ENCODE measurements at regions not wholly inside any gene's neighbourhood (a gene's known extent, or its start where the extent isn't known, plus 50 kb on each side); places are given as distances from the start of the nearest gene placed in this dataset.

- no peaks in the 10 kb centered on the region for H3K9me3 ChIP-seq (ENCODE audit: insufficient read depth in 2 of 2, low read depth in 1 of 2, low read length in 1 of 2)
- 89% methylated on average over 16 of the region's 16 CpGs; no CpG with 5 or more reads in 1 of the 2 experiments for WGBS, 2 experiments (ENCODE audit: extremely low coverage in 1 of 2, insufficient coverage in 1 of 2, insufficient read length in 1 of 2, insufficient replicate concordance in 2 of 2, low coverage in 1 of 2, low lambda C conversion rate in 2 of 2, missing lambda C conversion rate in 1 of 2)
- H4K5ac ChIP-seq (ENCODE audit: insufficient read length, low read depth, low read length) = no peak overlapping the region
- H2BK20ac ChIP-seq (ENCODE audit: low read length) = no peak overlapping the region
- FAIRE-seq = no peak
- no peak overlapping the region for H3K4me3 ChIP-seq (ENCODE audit: extremely low read depth in 1 of 4, insufficient read depth in 2 of 4, low read depth in 3 of 4, low read length in 4 of 4)
- no peak overlapping the region for H3K14ac ChIP-seq (ENCODE audit: insufficient read length)
- H3K4me1 ChIP-seq (replicated peaks in 1 of 4; ENCODE audit: control insufficient read depth in 3 of 4, insufficient read depth in 4 of 4, low read length in 3 of 4) = peaks cover 2 to 3% (median 3%) of the 10 kb centered on the region in 4 experiments; a peak in 6 of 7 replicates
- no peaks in the 10 kb centered on the region for H3K23me2 ChIP-seq (ENCODE audit: low read depth, low read length)
- ChIA-PET CTCF (ENCODE audit: partially characterized antibody) (interaction anchor here (2.8 kb wide), 1 partner anchor 282 kb away, joined by 14 read pairs; no protein-coding TSS in a partner anchor), POLR2A (ENCODE audit: partially characterized antibody) (no interaction called here)
- no peak overlapping the region for H3K4ac ChIP-seq (replicated peaks; ENCODE audit: insufficient read length, low read depth, low read length)
- H3K18ac ChIP-seq (ENCODE audit: extremely low read depth, low read length) = no peak overlapping the region
- H2BK12ac ChIP-seq (ENCODE audit: low read depth, low read length) = no peak overlapping the region
- H2BK5ac ChIP-seq (ENCODE audit: low read depth, low read length) = no peak overlapping the region
- no peak overlapping the region; the same call in 1 of the 2 replicates for H4K8ac ChIP-seq (ENCODE audit: extremely low read depth, insufficient read depth, low read length)
- H2BK15ac ChIP-seq (ENCODE audit: low read length) = no peak overlapping the region
- no peak overlapping the region for H3K4me2 ChIP-seq (ENCODE audit: insufficient read depth in 1 of 2, low read depth in 2 of 2, low read length in 2 of 2)
- H2BK120ac ChIP-seq (replicated peaks; ENCODE audit: low read depth, low read length) = no peak overlapping the region
- no peak overlapping the region for H2AFZ ChIP-seq (ENCODE audit: low read length)
- H3K79me2 ChIP-seq (ENCODE audit: control insufficient read depth in 1 of 2, insufficient read depth in 2 of 2, low read length in 2 of 2) = no peaks in the 10 kb centered on the region
- H4K20me1 ChIP-seq (replicated peaks in 1 of 2; ENCODE audit: control insufficient read depth in 1 of 2, insufficient read depth in 2 of 2, low read length in 2 of 2) = no peaks in the 10 kb centered on the region
- H3K56ac ChIP-seq (replicated peaks; ENCODE audit: insufficient read length, low read depth, low read length) = no peak overlapping the region
- DNase-seq (ENCODE audit: low read depth in 1 of 2, low spot score in 2 of 2) = no peak
- H3K9ac ChIP-seq (replicated peaks in 1 of 4; ENCODE audit: extremely low read depth in 1 of 4, low read depth in 3 of 4, low read length in 3 of 4) = no peak overlapping the region
- no peaks in the 10 kb centered on the region for H3K27me3 ChIP-seq (replicated peaks in 1 of 4; ENCODE audit: control insufficient read depth in 3 of 4, extremely low read depth in 1 of 4, insufficient read depth in 3 of 4, low read length in 3 of 4)
- no peak overlapping the region for H3K23ac ChIP-seq (ENCODE audit: insufficient read length)
- H3K36me3 ChIP-seq (ENCODE audit: control insufficient read depth in 2 of 4, insufficient read depth in 4 of 4, low read length in 3 of 4) = 0 out of 8 replicates have a peak, but pooled peaks cover 0 to 3% (median 0%) of the 10 kb centered on the region in 4 experiments
- no peak overlapping the region for H2AK5ac ChIP-seq (ENCODE audit: low read depth, low read length)
- H3K27ac ChIP-seq (ENCODE audit: low read depth, low read length) = no peak overlapping the region
- H3K79me1 ChIP-seq (ENCODE audit: low read depth, low read length) = no peaks in the 10 kb centered on the region; the same call in 1 of the 2 replicates
- no peak for TF ChIP-seq SRF (IDR thresholded peaks at IDR 0.05; ENCODE audit: low read depth, low read length)
- TF ChIP-seq POLR2A (IDR thresholded peaks at IDR 0.05; ENCODE audit: control extremely low read depth in 1 of 2, low read depth in 2 of 2, low read length in 2 of 2) = no peak
- no peak for TF ChIP-seq MAFK (IDR thresholded peaks at IDR 0.05; ENCODE audit: low read depth, low read length)
- no peak for TF ChIP-seq GABPA (IDR thresholded peaks at IDR 0.05; ENCODE audit: borderline replicate concordance, insufficient read depth, low read length)
- no peak for TF ChIP-seq POU5F1 (IDR thresholded peaks at IDR 0.05; ENCODE audit: low read depth, low read length)
- no peak for TF ChIP-seq YY1 (IDR thresholded peaks at IDR 0.05; ENCODE audit: low read depth, low read length)
- TF ChIP-seq RXRA (IDR thresholded peaks at IDR 0.05; ENCODE audit: insufficient read depth, low read depth, low read length) = no peak
- TF ChIP-seq HDAC2 (IDR thresholded peaks at IDR 0.05; ENCODE audit: borderline replicate concordance in 1 of 2, low read depth in 2 of 2, low read length in 2 of 2) = no peak
- H4K91ac ChIP-seq (replicated peaks; ENCODE audit: insufficient read length, low read length) = no peak overlapping the region
Measured at GRCh38 chr17:417691-418420, 65.2 kb upstream of the RPH3AL start.

All from H1 (cell line).